ENCODE measurements at regions not wholly inside any gene's neighbourhood (a gene's known extent, or its start where the extent isn't known, plus 50 kb on each side); places are given as distances from the start of the nearest gene placed in this dataset.
"Not testable (repeated sequence)": the region's sequence is repeated elsewhere in the genome, so short reads cannot be mapped to it uniquely, and the experiment has no call there.

DNA sequence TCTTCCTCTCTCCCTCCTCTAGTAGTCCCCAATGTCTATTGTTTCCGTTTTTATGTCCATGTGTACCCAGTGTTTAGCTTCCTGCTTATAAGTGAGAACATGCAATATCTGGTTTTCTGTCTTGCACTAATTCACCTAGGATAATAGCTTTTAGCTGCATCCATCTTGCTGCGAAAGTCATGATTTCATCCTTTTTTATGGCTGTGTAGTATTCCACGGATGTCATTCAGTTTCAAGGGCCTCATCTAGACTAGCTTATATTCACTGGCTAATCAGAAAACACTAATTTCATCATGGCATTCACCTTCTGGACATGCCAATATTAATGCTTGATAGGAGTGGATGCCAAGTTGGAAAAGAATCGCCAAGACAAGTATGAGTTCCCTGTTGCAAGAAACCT is 619.6 kb upstream of the AUTS2 start:
- Histone ChIP-seq H3K36me3 (ENCODE audit: insufficient read depth, low read length) (no peaks in the 10 kb centered on the region), H3K4me1 (ENCODE audit: insufficient read depth, low read length) (peaks cover 15% of the 10 kb centered on the region), H3K9me3 (ENCODE audit: low read depth, low read length) (no peaks in the 10 kb centered on the region), H3K4me2 (ENCODE audit: insufficient read depth, low read length) (no peak overlapping the region), H3K27me3 (ENCODE audit: insufficient read depth, low read length) (no peaks in the 10 kb centered on the region), H3K79me2 (ENCODE audit: insufficient read depth, low read length) (no peaks in the 10 kb centered on the region), H4K20me1 (ENCODE audit: insufficient read depth, low read length) (no peaks in the 10 kb centered on the region), H2AFZ (ENCODE audit: low read length) (no peak overlapping the region), H3K4me3 (ENCODE audit: insufficient read depth, low read length) (no peak overlapping the region), H3K27ac (ENCODE audit: low read depth, low read length) (no peak overlapping the region)
- TF ChIP-seq, protein P1, sequence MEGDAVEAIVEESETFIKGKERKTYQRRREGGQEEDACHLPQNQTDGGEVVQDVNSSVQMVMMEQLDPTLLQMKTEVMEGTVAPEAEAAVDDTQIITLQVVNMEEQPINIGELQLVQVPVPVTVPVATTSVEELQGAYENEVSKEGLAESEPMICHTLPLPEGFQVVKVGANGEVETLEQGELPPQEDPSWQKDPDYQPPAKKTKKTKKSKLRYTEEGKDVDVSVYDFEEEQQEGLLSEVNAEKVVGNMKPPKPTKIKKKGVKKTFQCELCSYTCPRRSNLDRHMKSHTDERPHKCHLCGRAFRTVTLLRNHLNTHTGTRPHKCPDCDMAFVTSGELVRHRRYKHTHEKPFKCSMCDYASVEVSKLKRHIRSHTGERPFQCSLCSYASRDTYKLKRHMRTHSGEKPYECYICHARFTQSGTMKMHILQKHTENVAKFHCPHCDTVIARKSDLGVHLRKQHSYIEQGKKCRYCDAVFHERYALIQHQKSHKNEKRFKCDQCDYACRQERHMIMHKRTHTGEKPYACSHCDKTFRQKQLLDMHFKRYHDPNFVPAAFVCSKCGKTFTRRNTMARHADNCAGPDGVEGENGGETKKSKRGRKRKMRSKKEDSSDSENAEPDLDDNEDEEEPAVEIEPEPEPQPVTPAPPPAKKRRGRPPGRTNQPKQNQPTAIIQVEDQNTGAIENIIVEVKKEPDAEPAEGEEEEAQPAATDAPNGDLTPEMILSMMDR (IDR thresholded peaks at IDR 0.05; ENCODE audit: extremely low read depth, low read depth, low read length): no peak
- DNase-seq (ENCODE audit: insufficient read length, low spot score, missing footprints): no peak

DNA sequence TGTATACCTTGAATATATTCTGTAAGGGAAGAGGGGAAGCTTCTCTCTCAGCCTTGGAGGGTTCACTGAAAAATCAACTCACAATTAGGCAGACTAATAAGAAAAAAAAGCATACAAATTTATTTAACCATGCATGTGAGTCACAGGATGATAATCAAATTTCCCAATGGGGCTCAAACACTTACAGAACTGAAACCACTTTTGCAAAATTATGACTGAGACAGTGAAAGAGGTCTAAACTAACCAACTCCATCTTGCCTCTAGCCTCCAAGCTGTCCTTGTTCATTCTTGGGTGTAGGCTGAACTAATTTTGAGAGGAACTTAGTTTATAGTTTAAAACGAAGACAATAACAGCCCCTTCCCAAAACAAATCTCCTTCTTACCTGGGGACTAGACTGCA is 618.3 kb upstream of the AUTS2 start:
- no peaks in the 10 kb centered on the region for H4K20me1 ChIP-seq (ENCODE audit: insufficient read depth, low read length)
- peak overlapping the region; percentile 53 for H3K4me3 ChIP-seq (ENCODE audit: insufficient read depth, low read length)
- no peaks in the 10 kb centered on the region for H3K79me2 ChIP-seq (ENCODE audit: insufficient read depth, low read length)
- H3K27ac ChIP-seq (ENCODE audit: low read depth, low read length): peak overlapping the region; percentile 96
- H2AFZ ChIP-seq (ENCODE audit: low read length): peak overlapping the region; percentile 65
- no peak for DNase-seq (ENCODE audit: insufficient read length, low spot score, missing footprints)
- H3K36me3 ChIP-seq (ENCODE audit: insufficient read depth, low read length): no peaks in the 10 kb centered on the region
- TF ChIP-seq, protein P1 (IDR thresholded peaks at IDR 0.05; ENCODE audit: extremely low read depth, low read depth, low read length): no peak
- H3K9me3 ChIP-seq (ENCODE audit: low read depth, low read length): no peaks in the 10 kb centered on the region
- no peaks in the 10 kb centered on the region for H3K27me3 ChIP-seq (ENCODE audit: insufficient read depth, low read length)
- peaks cover 15% of the 10 kb centered on the region for H3K4me1 ChIP-seq (ENCODE audit: insufficient read depth, low read length)
- H3K4me2 ChIP-seq (ENCODE audit: insufficient read depth, low read length): peak overlapping the region; percentile 66

DNA sequence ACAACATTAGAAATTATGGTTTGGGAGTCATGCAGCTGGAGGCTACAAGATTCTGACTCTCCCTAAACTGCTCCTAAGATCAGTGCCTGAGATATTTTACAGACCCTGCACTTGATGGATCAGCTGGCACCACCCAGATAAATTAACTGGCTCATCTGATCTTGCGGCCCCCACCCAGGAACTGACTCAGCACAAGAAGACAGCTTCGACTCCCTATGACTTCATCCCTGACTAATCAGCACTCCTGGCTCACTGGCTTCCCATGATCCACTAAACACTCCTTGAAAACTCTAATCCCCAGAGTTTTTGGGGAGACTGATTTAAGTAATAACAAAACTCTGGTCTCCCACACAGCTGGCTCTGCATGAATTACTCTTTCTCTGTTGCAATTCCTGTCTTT is 617.8 kb upstream of the AUTS2 start:
- H3K27me3 ChIP-seq (ENCODE audit: insufficient read depth, low read length); H4K20me1 ChIP-seq (ENCODE audit: insufficient read depth, low read length); H3K9me3 ChIP-seq (ENCODE audit: low read depth, low read length); DNase-seq (ENCODE audit: insufficient read length, low spot score, missing footprints); H3K36me3 ChIP-seq (ENCODE audit: insufficient read depth, low read length); H3K79me2 ChIP-seq (ENCODE audit: insufficient read depth, low read length): not testable (repeated sequence)
- peak overlapping the region; percentile 66 for H3K4me2 ChIP-seq (ENCODE audit: insufficient read depth, low read length)
- H3K27ac ChIP-seq (ENCODE audit: low read depth, low read length): peak overlapping the region; percentile 96
- peaks cover 15% of the 10 kb centered on the region for H3K4me1 ChIP-seq (ENCODE audit: insufficient read depth, low read length)
- peak overlapping the region; percentile 53 for H3K4me3 ChIP-seq (ENCODE audit: insufficient read depth, low read length)
- peak overlapping the region; percentile 65 for H2AFZ ChIP-seq (ENCODE audit: low read length)

DNA sequence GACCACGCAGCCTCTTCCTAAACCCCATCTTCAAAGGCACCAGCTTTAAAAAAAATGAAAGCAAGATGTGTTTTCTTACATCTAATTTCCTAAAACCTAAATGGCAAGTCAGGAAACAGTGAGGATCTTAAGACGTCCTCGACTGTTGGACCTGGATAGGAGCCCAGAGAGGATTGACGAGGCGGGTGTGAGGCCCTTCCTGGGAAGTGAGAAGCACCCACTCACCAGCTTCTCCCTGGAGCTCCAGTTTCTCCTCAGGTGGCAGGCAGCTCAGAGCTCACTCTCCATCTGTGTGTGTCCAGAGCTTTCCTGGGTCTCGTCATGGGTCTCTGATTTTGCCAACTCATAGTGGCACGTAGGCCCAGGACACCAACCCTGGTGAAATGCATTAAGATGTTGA is 614.0 kb upstream of the AUTS2 start:
- Histone ChIP-seq H3K4me1 (ENCODE audit: insufficient read depth, low read length) (peaks cover 15% of the 10 kb centered on the region), H3K4me2 (ENCODE audit: insufficient read depth, low read length) (no peak overlapping the region), H2AFZ (ENCODE audit: low read length) (peak overlapping the region; percentile 80), H3K79me2 (ENCODE audit: insufficient read depth, low read length) (no peaks in the 10 kb centered on the region), H3K27ac (ENCODE audit: low read depth, low read length) (no peak overlapping the region), H4K20me1 (ENCODE audit: insufficient read depth, low read length) (no peaks in the 10 kb centered on the region), H3K36me3 (ENCODE audit: insufficient read depth, low read length) (no peaks in the 10 kb centered on the region), H3K4me3 (ENCODE audit: insufficient read depth, low read length) (no peak overlapping the region), H3K27me3 (ENCODE audit: insufficient read depth, low read length) (no peaks in the 10 kb centered on the region), H3K9me3 (ENCODE audit: low read depth, low read length) (no peaks in the 10 kb centered on the region)
- no peak for DNase-seq (ENCODE audit: insufficient read length, low spot score, missing footprints)
- TF ChIP-seq, protein P1 (IDR thresholded peaks at IDR 0.05; ENCODE audit: extremely low read depth, low read depth, low read length): no peak

Measured in osteoblast (primary cell).